GM21390 (cell line): ENCODE measurements at regions not wholly inside any gene's neighbourhood (a gene's known extent, or its start where the extent isn't known, plus 50 kb on each side); places are given as distances from the start of the nearest gene placed in this dataset.

Experiments used
- ATAC-seq: cut with Tn5 transposase; IDR thresholded peaks from one replicate; pipeline ENCODE4 v1.9.1; 2021; ENCODE audit not compliant: unreplicated experiment

GRCh38 chr12:82054566-82054965 lies 295.4 kb upstream of the PPFIA2 start:
- no peak for ATAC-seq

DNA sequence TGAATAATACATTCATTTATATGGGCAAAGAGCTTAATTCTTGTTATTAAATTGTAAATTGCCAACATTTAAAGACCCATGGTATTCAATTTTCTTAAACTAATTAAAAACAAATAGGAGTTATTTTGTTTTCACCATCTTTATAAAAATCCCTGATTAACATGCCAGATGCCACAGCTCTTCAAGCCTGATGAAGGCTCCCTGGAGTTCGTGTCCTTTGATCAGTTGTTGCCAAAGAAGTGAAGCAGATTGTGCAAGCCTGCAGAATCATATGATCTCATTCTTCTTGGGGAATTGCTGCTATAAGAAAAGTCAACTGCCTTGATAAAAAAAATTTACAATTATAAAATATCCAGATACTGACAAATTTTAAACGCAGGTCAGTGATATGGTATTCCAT lies 288.3 kb upstream of the PPFIA2 start:
- no peak for ATAC-seq

GRCh38 chr12:82040987-82041743 lies 282.0 kb upstream of the PPFIA2 start:
- ATAC-seq: peak; percentile 82

- ATAC-seq: no peak
These were observed 275.6 kb upstream of the PPFIA2 start for GRCh38 chr12:82034769-82035168.

GRCh38 chr12:82029936-82030335 lies 270.8 kb upstream of the PPFIA2 start:
- no peak for ATAC-seq

DNA sequence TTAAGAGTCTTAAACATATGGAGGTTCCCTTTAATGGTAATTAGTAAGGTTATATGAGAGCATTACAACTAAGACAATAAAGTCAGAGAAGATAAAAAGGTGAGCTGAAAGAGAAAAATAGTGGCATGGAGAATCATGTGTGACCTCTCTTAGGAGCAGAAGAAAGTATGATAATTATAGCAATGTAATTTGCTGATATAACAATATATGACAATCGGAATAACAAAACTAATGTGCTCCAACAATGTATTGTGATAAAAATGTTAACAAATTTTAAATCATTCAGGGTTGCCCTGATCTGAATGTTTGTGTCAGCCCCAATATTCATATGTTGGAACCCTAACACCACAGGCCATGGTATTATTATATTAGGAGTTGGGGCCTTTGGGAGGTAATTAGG lies 269.6 kb upstream of the PPFIA2 start:
- ATAC-seq: no peak

- no peak for ATAC-seq
These were observed 268.5 kb upstream of the PPFIA2 start for GRCh38 chr12:82027612-82028011.

DNA sequence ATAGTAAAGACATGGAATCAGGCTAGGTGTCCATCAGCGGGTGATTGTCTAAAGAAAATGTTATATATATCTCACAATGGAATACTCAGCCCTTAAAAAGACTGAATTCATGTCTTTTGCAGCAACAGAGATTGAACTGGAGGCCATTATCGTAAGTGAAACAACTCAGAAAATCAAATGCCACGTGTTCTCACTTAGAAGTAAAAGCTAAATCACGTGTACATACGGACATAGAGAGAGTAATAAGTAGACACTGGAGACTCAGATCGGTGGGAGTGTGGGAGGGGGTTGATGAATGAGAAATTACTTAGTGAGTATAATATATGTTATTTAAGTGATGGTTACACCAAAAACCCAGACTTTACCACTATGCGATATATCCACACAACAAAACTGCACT lies 266.3 kb upstream of the PPFIA2 start:
- no peak for ATAC-seq

DNA sequence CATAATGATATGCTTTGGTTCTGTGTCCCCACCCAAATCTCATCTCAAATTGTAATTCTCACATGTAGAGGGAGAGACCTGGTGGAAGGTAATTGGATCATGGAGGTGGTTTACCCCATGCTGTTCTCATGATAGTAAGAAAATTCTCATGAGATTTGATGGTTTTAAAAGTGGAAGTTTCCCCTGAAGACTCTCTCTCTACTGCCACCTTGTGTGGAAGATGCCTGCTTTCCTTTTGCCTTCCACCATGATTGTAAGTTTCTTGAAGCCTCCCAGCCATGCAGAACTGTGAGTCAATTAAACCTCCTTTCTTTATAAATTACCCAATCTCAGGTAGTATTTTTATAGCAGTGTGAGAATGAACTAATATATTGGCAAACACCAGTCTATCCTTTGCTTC lies 260.4 kb upstream of the PPFIA2 start:
- ATAC-seq: no peak

GRCh38 chr12:82015623-82016347 lies 256.6 kb upstream of the PPFIA2 start:
- peak; percentile 75 for ATAC-seq

DNA sequence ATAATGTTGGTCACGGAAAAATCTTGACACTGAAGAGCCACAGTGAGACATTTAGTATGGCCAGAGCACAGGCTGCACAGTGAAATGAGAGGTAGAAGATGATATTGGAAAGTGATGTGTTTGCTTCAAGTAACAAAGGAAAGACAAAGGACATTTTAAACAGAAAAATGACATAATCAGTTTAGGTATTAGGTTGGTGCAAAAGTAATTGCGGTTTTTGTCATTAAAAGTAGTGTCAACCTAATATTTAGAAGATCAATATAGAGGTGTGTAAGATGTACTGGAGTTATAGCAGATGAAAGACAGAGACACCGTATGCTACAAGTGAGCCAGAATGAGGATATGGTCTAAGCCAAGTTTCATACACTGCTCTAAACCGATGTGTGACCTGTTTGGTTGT lies 253.0 kb upstream of the PPFIA2 start:
- ATAC-seq: no peak

DNA sequence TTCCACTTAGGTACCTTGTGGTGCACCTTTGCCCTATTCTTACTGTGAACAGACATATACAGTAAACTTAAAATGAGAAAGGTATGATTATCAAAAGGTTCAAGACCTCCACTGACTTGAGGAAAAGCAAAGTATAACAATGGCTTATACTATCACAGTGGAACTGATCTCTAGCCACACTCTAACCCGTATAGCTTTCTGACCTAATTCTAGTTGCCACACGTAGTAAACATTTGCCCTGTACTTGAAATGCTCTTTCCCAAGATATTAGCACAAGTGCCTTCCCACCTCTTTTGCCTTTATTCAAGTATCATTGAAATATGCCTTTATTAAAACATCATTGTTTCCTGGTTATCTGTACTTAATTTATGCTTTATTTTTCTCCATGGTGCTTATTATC lies 250.4 kb upstream of the PPFIA2 start:
- ATAC-seq: no peak

GRCh38 chr12:82008251-82008650 lies 249.1 kb upstream of the PPFIA2 start:
- no peak for ATAC-seq

DNA sequence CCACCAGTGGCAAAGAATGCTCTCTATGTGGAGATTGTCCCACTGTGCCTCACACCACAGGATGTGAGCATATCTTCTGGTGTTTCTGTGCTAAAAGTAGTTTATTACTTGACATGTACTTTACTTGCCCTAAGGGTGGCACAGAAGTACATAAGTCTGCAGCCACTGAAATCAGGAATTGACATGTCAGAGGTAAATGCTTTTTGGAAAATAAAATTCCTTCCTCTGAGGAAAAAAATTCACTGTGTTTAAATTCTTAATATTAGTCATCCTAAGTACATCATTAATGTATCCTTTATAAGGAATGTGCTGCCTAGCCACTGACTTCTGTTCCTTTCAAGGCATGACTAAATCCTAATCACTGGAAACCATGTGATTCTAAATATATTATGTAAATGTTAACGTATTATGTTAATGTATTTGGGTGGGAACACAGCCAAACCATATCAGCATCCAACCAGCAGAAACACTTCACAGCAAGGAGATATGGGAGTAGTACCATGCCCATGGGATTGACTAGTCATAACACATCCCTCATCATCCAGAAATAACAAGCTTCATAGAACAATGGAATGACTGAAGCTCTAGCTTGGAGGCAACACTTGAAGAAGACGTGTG lies 239.7 kb upstream of the PPFIA2 start:
- no peak for ATAC-seq

GRCh38 chr12:81992461-81992860 lies 233.3 kb upstream of the PPFIA2 start:
- ATAC-seq: no peak

GRCh38 chr12:81991868-81992267 lies 232.7 kb upstream of the PPFIA2 start:
- ATAC-seq: no peak

DNA sequence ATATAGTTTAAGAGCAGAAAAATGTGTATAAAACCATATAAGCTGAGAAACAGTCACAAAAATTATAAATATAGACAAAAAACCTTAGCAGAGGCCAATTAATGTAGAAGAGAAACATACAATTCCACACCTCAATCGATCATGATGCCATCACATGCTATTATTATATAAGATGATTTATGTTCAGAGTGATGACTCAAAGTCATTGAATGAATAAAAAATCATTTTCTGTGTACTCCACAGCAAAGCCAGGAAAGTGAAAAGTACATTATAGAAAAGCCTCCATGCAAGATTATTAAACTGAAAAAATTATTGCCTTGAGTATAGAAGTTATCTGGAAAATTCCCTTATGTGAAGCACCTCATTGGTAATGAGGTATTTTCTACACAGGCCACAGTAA lies 229.2 kb upstream of the PPFIA2 start:
- ATAC-seq: no peak

- ATAC-seq: no peak
These were observed 228.2 kb upstream of the PPFIA2 start for GRCh38 chr12:81987371-81987770.

- ATAC-seq: no peak
These were observed 217.5 kb upstream of the PPFIA2 start for GRCh38 chr12:81976661-81977060.

DNA sequence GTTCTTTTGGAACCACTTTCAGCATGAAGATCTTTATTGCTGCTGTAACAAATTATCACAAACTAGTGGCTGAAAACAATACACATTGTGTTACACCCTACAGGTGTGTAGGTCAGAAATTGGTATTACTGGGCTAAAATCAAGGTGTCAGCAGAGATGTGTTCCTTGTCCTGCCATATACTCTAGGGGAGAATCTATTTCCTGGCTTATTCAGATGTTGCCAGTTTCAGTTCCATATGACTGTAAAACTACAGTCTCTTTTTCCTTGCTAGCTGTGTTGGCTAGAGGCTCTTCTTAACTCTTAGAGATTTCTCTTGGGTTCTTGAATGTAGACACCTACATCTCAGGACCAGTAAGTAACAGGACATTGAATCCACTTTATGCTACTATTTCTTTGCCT lies 215.6 kb upstream of the PPFIA2 start:
- ATAC-seq: no peak

- no peak for ATAC-seq
These were observed 209.3 kb upstream of the PPFIA2 start for GRCh38 chr12:81968421-81968820.

- no peak for ATAC-seq
These were observed 204.5 kb upstream of the PPFIA2 start for GRCh38 chr12:81963636-81964035.
